Lower lobe of right lung (tissue), 2 donors: ENCODE measurements at regions not wholly inside any gene's neighbourhood (a gene's known extent, or its start where the extent isn't known, plus 50 kb on each side); places are given as distances from the start of the nearest gene placed in this dataset.

Source experiments
- ATAC-seq, 2 donors: fragments of 200-7000 bp; cut with Tn5 transposase; one replicate each; pipeline ENCODE4 v1.9.1; 2020 to 2022; ENCODE audit warnings: mild to moderate bottlenecking in 2 of 2, moderate library complexity in 2 of 2
- DNase-seq: peaks from one replicate; pipeline ENCODE4 v3.0.0-alpha.2; 2020
- H3K27ac ChIP-seq: fragments of 200-600 bp; one replicate; pipeline ENCODE4 v1.8.0; 2022
- H3K27me3 ChIP-seq: fragments of 200-600 bp; one replicate; pipeline ENCODE4 v1.8.0; 2022; ENCODE audit warnings: low read depth
- H3K36me3 ChIP-seq: fragments of 200-600 bp; one replicate; pipeline ENCODE4 v1.8.0; 2022; ENCODE audit warnings: mild to moderate bottlenecking
- H3K4me1 ChIP-seq: fragments of 200-600 bp; one replicate; pipeline ENCODE4 v1.8.0; 2022
- H3K4me3 ChIP-seq: fragments of 200-600 bp; one replicate; pipeline ENCODE4 v1.8.0; 2022; ENCODE audit warnings: mild to moderate bottlenecking
- H3K9me3 ChIP-seq: fragments of 200-600 bp; one replicate; pipeline ENCODE4 v1.8.0; 2022
- intact Hi-C: fragments of 100-400 bp; cut with DNase I; formaldehyde crosslinking; loops from one replicate; pipeline ENCODE4 v1.11.0; 2022
- TF ChIP-seq, protein P1 (sequence below): fragments of 200-600 bp; IDR thresholded peaks from one replicate; pipeline ENCODE4 v1.8.0; 2022; ENCODE audit warnings: antibody characterized with exemption, mild to moderate bottlenecking
- donor health status: DM: no; HTN: yes; CAD: no; lungs with severe emphysema.

- no peak for ATAC-seq
These were observed 2053.5 kb upstream of the TENM3 start for GRCh38 chr4:180189666-180190065.

DNA sequence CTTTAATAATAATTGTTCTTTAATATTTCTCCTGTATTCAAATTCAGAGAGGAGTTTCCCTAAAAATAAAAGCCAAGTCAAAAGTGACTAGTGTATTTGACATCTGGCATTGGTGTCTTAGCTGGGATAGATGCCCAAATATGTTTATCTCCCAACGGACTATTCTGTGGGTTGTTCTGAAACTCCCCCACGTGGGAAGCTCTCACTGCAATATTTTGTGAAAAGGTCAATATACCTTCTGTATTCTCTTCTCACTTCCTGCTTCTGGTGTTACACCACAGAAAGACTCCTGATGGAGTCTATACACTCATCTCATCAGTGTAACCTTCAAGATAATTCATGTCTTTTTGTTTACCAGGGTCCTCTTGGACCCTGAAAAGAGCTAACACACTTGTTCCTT lies 2052.8 kb upstream of the TENM3 start:
- Histone ChIP-seq H3K27me3 (no peaks in the 10 kb centered on the region), H3K4me1 (no peaks in the 10 kb centered on the region), H3K9me3 (no peaks in the 10 kb centered on the region), H3K36me3 (no peaks in the 10 kb centered on the region), H3K27ac (no peak overlapping the region), H3K4me3 (no peak overlapping the region)
- intact Hi-C loops = no loop called here
- TF ChIP-seq, protein P1, sequence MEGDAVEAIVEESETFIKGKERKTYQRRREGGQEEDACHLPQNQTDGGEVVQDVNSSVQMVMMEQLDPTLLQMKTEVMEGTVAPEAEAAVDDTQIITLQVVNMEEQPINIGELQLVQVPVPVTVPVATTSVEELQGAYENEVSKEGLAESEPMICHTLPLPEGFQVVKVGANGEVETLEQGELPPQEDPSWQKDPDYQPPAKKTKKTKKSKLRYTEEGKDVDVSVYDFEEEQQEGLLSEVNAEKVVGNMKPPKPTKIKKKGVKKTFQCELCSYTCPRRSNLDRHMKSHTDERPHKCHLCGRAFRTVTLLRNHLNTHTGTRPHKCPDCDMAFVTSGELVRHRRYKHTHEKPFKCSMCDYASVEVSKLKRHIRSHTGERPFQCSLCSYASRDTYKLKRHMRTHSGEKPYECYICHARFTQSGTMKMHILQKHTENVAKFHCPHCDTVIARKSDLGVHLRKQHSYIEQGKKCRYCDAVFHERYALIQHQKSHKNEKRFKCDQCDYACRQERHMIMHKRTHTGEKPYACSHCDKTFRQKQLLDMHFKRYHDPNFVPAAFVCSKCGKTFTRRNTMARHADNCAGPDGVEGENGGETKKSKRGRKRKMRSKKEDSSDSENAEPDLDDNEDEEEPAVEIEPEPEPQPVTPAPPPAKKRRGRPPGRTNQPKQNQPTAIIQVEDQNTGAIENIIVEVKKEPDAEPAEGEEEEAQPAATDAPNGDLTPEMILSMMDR = no peak
- ATAC-seq (no peak), DNase-seq (no peak)

More at GRCh38 chr4:180189666-180190065, 2053.5 kb upstream of the TENM3 start:
- Histone ChIP-seq H3K36me3 (no peaks in the 10 kb centered on the region), H3K4me3 (no peak overlapping the region), H3K27ac (no peak overlapping the region), H3K27me3 (no peaks in the 10 kb centered on the region), H3K4me1 (no peaks in the 10 kb centered on the region), H3K9me3 (no peaks in the 10 kb centered on the region)
- no peak for DNase-seq
- TF ChIP-seq, protein P1 = no peak
- intact Hi-C loops = no loop called here

GRCh38 chr4:180197471-180197870 lies 2045.7 kb upstream of the TENM3 start:
- H3K27ac ChIP-seq = no peak overlapping the region
- no peaks in the 10 kb centered on the region for H3K9me3 ChIP-seq
- no peak for DNase-seq
- H3K4me1 ChIP-seq = no peaks in the 10 kb centered on the region
- no peak for ATAC-seq
- no peak overlapping the region for H3K4me3 ChIP-seq
- TF ChIP-seq, protein P1 = no peak
- intact Hi-C loops = no loop called here
- H3K27me3 ChIP-seq = no peaks in the 10 kb centered on the region
- no peaks in the 10 kb centered on the region for H3K36me3 ChIP-seq

DNA sequence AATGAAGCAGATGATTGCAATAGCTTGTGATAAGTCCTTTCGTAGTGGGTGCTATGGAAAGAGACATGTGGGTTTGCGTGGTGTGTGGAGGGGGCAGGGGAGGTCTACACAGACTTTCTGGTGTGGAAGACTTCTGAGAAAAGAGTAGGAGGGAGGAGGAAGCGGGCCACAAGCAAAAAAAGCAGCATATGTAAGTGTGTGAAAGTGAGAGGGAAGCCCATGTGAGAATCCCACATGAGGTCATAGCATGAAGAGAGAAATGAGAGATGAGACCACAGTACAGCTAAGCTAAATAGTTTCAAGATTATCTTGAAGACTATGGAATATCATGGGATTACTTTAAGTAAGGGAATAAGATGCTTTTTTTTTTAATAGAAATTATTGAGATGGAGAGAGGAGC lies 2039.9 kb upstream of the TENM3 start:
- Histone ChIP-seq H3K4me3 (no peak overlapping the region), H3K27ac (no peak overlapping the region), H3K36me3 (no peaks in the 10 kb centered on the region), H3K27me3 (no peaks in the 10 kb centered on the region), H3K4me1 (no peaks in the 10 kb centered on the region), H3K9me3 (no peaks in the 10 kb centered on the region)
- intact Hi-C loops = no loop called here
- DNase-seq (no peak), ATAC-seq (no peak)
- TF ChIP-seq, protein P1 = no peak

- Histone ChIP-seq H3K4me1 (no peaks in the 10 kb centered on the region), H3K27me3 (no peaks in the 10 kb centered on the region), H3K36me3 (no peaks in the 10 kb centered on the region), H3K27ac (no peak overlapping the region), H3K9me3 (no peaks in the 10 kb centered on the region), H3K4me3 (no peak overlapping the region)
- DNase-seq (no peak), ATAC-seq (no peak)
- TF ChIP-seq, protein P1 = no peak
- intact Hi-C loops = no loop called here
These were observed 2037.9 kb upstream of the TENM3 start for GRCh38 chr4:180205276-180205675.

GRCh38 chr4:180207921-180208320 lies 2035.3 kb upstream of the TENM3 start:
- ATAC-seq = no peak
- no peak for DNase-seq
- intact Hi-C loops = no loop called here

More at GRCh38 chr4:180207921-180208320, 2035.3 kb upstream of the TENM3 start:
- no peak overlapping the region for H3K27ac ChIP-seq
- no peaks in the 10 kb centered on the region for H3K9me3 ChIP-seq
- no peaks in the 10 kb centered on the region for H3K36me3 ChIP-seq
- TF ChIP-seq, protein P1 = no peak
- H3K4me1 ChIP-seq = no peaks in the 10 kb centered on the region
- H3K4me3 ChIP-seq = no peak overlapping the region
- no peaks in the 10 kb centered on the region for H3K27me3 ChIP-seq
